G401.6 (cell line): ENCODE measurements at regions not wholly inside any gene's neighbourhood (a gene's known extent, or its start where the extent isn't known, plus 50 kb on each side); places are given as distances from the start of the nearest gene placed in this dataset.
A peak's percentile ranks its signal among the peaks of the same experiment; 100 is the strongest.

Experiments
- FAIRE-seq: peaks from 2 replicates; lab custom pipeline; 2012; peaks lifted over from hg19 to GRCh38; lab: Jason Lieb, UNC

DNA sequence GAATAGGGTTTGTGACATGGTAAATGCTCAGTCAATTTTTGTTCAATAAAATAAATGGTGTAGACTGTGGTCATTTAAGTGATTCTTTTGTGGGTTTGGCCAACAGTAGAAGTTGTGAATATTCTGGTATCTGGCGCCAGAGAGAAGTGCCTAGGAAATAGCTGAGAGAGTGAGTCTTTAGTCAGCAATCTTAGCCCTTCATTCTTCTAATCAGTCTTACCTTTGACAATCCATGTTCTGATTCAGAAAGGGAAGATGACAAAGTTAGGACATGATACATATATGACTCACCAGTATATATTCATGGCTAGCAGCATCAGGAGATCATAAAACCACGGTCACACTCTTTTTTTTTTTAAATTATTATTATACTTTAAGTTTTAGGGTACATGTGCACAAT is 141.8 kb upstream of the PCDH18 start:
- no peak for FAIRE-seq

DNA sequence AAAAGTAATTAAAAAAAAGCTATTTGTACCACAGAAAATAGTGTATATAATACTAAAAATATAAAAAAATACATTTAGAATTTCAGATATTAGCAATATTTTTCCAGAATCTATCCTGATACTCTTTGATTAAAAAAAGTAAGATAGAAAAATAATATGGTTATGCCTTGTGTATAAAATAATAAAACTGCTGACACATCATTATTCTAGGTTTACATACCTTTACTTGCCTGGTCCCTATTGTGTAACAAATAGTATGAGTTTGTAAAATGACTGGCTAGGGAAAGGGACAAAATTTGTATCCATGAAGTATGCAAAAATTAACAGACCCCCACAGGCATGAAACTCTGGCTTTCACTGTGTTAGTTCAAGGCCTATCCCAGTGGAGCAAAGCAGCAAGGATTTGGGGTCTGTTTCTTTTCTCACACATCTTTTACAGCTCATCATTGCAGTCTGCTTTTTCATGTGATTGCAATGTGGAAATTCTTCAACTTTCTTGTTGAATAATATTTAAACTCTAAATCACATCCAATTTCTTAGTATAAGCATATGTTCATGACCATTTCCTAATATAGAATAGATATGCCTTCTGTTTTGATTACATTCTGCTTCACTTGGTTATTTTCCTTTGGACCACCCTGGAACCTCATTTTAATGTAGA is 136.7 kb upstream of the PCDH18 start:
- peak; percentile 49 for FAIRE-seq

DNA sequence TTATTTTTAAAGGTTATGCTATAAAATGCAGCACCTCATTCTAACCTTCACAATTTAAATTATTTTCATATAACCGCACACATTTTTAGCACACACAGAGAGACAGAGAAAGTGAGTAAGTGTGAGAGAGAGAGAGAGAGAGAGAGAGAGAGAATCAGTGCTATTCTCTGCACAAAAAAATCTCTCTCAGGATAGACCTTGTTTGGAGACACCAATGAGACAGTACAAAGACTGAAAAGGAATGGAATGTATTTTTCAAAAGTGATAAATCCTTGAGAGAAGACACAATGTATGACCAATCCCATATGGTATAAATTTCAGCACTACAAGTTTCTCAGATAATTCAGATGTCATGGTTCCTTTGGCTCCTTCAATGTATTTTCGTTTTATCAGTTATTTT is 132.1 kb upstream of the PCDH18 start:
- no peak for FAIRE-seq

DNA sequence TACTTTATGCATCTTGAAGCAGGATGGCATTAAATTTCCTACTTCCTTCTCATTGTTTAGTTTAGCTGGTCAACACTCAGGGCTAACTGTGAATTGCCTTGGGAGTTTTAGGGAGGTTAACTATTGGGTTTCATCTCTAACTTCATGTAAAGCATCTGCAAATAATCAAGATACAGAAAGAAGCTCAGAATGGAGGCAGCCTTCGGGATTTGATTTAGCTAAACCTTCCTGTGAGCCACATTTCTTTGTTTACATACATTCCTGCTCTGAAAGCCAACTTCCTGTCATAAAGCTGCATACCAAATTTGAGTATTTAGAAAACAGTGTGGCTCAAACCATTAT is 131.7 kb upstream of the PCDH18 start:
- FAIRE-seq, result no peak

DNA sequence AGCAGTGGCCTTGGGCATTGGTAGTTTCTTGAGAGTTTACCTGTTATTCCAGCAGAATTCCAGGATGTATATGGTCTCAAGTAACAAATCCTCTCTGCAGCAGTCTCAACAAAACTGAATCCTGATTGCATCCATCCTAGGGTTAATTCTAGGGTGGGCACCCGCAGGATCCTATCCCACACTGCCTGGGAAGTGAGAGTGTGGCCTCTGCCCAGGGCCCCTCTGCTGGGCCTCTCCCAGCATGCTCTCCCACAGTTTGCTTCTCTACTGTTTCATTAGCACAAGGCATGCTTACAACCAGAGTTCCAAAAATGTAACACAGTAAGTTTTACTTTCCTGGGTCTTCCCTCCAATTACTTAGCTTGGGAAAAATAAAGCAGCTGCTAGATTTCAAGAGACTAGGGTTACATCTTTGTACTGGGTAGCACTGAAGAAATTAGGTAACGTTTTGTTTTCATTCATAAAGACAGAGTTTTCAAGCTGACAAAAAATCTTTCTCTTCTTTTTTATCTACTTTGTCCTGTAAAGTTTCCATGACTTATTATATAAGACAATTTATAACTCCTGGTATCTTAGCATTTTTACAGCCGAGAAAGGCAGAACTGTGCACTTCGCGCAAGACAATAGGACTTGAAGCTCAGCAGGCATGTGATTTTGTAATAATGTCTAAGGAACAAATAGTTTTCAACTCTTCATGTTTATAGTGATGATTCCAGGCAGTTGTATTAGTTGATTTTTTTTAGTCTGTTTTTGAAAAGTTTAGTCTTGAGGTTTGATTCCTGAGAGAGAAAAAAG is 131.2 kb upstream of the PCDH18 start:
- no peak for FAIRE-seq

DNA sequence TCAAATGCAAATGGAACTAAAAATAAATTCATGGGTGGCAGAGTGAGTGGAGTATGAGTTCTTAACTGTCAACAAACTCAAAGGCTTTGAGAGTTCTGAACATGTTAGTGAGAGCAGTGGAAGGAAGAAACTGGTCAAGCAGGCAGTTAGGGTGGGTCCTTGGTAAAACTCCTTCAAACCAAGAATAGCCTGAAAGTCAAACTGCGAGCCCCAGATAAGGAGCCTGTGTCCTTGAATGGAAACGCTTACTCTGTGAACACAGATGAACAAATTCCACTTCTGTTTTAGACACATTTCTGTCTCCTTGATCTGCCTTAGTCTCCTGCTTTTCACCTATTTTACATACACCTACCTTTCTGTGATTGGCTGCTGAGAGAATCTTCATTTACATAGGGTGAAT is 129.4 kb upstream of the PCDH18 start:
- no peak for FAIRE-seq

DNA sequence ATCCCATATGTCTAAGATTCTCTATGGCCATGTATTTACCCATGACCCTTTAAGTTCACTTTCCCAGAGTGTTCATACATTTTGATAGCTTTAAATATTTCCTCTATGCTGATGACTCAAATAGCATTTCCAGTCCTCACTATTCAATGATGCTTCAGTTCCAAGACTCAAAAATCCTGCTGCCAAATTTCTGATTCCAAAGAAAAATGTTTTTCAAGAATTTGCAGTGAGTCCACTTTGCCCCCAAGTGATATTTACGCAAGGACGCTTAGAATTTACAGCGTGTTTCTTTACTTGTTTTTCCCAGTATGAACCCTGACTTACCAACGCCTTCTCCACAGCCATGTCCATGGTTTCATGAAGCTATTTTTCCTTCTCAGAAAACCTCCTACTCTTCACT is 127.9 kb upstream of the PCDH18 start:
- no peak for FAIRE-seq

DNA sequence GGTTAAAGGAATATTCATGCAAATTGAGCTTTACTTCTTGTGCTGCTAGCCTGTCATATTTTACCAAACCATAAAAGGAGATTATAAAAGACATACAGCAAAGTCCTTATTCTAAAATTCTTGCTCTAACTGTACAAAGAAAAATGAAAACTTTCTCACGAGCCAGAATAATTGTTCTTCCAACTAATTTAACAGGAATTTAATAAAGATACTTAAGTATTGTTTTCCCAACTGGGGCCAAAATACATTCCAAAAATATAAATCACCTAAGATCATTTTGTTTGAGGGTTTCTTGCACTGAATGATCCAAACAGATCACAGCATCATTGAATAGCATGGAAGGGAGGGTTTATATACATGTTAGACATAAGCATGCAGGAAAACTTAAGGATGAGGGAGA is 127.1 kb upstream of the PCDH18 start:
- FAIRE-seq, result no peak

DNA sequence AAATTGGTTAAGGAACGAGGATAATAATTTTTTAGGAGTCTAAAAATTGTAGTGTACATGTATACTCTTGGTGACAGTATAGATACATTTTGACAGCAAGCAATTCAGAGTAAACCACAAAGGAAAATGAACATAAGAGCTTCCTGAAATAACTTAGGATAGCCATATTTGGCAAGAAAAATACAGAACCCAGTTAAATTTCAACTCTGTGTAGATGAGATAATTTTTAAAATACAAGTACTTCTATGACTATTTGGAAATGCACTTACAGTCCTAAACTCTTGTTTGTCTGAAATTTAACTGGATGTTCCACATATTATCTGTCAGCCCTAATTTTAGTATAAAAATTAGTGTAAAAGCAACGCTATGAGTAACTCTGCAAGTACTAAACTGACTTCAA is 124.4 kb upstream of the PCDH18 start:
- FAIRE-seq, result no peak

DNA sequence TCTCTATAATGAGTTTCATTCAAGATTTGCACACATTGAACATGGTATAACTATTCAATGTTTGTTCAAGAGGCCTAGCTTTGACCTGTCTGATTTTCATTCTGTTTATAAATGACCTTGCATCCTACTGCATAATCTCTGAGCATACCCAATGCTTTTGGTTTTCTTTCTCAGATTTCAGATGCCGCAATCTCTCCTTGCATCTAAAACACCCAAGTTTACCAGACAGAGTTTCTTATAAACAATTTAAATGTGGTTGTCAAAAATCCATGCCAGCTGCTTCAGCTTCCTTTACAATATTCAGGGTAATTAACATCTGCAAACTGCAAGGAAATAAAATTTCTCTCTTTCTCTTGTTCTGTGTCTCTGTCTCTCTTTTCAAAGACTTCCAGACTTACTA is 123.0 kb upstream of the PCDH18 start:
- no peak for FAIRE-seq

DNA sequence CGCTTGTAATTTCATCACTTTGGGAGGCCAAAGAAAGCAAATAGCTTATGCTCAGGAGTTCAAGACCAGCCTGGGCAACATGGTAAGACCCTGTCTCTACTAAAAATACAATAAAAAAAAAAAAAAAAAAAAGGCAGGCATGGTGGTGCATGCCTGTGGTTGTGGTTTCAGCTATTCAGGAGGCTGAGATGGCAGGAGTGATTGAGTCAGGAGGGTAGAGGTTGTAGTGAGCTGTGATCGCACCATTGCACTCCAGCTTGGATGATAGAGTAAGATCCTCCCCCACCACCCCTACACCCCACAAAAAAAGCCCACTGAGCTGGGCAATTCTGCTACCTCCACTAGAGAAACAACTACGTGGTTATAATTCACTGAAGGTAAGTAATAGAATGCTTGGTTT is 118.8 kb upstream of the PCDH18 start:
- no peak for FAIRE-seq

DNA sequence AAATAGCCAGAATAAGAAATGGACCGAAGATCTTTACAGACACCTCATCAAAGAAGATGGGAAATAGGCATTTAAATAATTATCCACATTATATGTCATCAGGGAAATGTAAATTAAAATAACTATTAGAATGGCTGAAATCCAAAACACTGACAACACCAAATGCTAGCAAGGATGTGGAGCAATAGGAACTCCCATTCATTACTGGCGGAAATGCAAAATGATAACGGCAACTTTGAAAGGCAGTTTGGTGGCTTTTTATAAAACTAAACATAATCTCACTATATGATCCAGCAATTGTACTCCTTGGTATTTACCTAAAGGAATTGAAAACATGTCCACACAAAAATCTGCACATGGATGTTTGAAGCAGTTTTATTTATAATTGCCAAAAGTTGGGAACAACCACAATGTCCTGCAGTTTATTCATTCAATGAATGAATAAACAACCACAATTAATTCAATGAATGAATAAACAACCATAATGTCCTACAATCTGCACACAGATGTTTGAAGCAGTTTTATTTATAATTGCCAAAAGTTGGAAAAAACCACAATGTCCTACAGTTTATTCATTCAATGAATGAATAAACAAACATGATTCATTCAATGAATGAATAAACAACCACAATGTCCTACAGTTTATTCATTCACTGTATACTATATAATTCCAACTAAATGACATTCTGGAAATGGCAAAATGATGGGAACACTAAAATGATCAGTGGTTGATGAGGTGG is 117.6 kb upstream of the PCDH18 start:
- FAIRE-seq, result no peak

DNA sequence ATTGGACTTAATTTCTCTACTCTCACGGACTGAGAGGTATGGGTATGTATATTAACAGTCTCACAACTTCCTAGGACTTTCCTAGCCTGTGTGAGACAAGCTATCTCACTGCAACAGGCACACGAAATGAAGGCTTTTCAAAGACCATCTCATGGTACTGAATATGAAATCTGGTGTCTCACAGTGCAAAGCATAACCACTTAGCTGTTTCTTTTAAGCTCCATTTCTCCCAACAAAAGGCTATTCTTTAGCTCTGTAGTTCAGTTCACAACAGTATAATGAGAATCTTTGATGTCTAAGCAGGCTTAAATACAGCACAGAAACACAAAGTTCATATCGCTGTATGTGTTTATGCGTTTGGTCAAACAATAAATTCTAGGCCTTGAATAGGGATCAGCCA is 116.2 kb upstream of the PCDH18 start:
- FAIRE-seq, result no peak

DNA sequence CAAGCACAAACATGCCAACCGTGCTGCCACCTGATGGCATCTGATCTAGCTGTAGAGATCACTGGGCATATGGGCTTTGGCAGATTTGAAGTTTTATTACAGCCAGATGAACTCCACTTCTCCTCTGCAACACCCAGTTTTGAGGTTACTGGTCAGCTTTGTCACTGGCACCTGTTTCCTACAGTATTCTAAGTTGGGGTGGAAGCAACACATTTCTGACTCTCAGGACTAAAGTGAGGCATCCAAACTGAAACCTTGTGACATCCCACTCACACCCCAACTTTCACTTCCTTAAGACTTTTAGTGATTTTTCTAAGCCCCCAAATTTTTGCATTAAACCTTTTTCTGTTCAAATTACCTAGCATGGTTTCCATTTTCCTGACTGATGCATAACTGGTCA is 115.1 kb upstream of the PCDH18 start:
- FAIRE-seq, result no peak

DNA sequence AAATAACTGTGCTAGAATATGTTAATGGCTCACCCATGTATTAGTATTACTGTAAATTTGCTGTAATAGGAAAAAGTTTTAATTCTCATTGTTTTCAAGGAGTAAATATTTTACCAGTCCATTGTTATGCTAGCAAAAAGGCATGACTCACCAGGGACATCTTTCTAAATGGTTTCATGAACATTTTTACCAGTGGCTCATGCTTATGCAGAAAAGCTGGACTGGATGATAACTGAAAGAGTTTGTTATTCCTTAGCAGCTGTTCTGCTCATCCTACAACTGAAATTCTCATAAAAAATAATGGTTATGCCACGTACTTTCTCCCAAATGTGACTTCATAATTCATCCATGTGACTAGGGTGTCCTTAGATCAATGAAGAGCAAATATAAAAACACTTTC is 111.9 kb upstream of the PCDH18 start:
- no peak for FAIRE-seq

DNA sequence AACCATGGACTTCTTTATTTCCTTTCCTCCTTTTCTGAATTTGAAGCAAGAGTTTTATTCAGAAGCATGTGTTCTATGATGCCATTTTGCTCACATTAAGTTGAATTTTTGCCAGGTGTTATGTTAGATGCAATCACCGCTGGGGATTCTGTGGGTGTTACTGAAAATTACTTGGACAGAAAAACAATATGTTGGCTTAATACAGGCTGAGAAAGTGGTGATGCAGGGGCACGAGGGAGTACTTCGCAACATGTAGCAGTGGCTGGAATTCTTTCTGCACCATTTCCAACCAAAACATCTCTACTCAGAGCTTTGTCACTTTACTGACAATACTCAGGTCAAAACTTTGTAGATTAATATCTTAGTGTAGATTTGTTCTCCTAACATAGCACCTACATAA is 109.2 kb upstream of the PCDH18 start:
- no peak for FAIRE-seq

DNA sequence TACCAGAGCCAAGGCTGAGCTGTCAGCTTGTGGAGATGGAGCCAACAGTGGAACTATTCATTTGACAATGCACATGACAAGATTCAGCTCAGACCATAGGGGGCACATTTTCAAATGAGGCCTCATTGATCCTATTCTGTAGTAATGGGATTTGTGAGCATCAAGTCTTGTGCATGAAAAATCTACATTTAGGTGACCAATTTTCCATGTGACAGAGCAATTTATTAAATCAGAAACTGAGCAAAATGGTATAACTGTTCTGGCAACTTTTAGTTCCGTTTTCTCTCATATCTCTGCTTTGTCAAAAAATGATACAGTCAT is 108.5 kb upstream of the PCDH18 start:
- no peak for FAIRE-seq

DNA sequence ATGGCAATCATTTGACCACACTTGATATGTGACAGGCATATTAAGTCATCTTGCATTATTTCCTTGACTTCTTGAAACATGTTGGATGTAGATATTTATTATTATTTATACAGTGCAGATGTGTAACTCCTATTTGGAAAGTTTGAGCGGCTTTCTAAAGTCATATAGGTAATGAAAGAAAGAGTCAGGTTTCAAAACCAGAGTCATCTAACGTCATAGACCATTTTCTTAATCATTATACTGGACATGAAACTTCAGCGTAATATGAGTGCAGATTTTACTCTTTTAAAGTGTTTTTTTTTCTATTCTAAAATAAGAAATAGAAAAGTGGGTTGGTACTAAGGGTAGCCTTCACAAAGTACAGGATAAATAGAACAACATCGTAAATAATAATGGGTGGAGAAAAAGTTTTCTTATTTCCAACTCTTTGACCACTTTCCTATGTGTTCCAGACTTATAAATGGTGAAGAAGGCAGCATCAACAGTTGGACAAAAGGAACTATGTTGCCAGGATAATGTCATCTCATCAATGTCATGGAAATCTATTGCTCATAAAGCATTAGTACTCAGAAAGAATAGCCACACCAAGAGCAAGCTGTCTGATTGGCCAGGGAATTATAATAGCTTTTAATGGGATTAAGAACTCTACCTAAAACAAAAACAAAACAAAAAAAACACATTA is 108.0 kb upstream of the PCDH18 start:
- FAIRE-seq, result no peak

DNA sequence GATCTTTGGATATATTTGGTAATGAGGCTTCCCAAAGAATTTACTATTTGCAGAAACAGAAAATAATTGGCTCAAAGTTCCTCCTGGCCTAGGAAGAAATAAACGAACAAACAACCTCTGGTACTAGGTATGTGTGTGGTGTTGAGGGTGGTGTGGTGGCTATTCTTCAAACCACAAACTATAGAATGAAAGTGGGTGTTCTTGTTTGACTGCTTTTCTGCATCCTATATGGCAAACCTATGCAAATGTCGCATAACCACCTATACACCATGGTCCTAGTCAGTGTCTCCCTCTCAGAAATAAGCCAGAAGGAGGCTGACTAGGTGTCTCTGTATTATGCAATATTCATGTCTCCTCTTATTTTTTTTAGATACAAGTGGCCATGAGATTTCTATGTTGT is 106.6 kb upstream of the PCDH18 start:
- no peak for FAIRE-seq

DNA sequence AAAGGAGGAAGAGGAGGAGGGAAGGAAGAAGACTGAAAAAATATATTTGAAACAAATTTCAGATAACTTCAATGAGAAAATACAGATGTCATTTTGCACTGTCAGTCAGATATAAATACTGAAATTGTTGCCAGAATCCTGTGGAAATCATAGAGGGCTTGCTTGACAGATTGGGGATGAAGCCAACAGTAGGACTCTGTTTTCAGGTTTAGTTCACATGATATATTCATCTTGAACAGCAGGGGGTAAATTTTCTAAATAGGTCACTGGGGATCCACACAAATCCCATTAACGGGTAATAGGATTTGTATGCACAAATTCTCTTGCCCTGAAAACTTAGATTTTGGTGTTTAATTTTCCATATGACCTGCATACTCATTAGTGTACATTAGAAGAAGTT is 103.3 kb upstream of the PCDH18 start:
- FAIRE-seq, result no peak

DNA sequence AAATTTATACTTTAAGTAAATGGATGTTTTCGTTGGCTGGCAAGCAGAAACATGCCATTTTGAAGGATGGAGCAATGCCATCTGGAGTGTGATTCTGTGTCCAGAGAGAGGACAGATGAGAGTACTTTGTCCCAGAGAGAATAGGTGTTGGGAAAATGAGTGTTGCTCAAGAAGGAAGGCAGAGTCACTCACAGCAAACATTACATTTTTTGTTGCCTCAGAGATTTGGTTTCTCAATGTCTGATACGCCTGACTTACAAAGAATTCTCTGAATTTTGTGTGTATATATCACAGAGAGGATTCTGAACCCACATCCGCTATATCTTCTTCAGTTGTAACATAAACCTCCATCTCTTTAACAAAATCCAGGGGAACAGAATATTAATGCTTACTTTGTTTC is 102.8 kb upstream of the PCDH18 start:
- no peak for FAIRE-seq

DNA sequence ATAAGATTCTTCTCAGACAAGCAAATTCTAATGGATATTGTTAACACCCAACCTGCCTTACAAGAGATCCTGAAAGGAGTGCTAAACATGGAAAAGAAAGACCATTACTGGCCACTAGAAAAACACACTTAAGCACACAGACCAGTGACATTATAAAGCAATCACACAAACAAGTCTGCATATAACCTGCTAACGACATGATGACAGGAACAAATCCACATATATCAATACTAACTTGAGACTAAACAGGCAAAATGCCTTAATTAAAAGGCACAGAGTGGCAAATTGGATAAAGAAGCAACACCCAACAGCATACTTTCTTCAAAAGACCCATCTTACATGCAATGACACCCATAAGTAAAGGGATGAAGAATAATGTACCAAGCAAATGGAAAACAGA is 100.5 kb upstream of the PCDH18 start:
- FAIRE-seq, result no peak

DNA sequence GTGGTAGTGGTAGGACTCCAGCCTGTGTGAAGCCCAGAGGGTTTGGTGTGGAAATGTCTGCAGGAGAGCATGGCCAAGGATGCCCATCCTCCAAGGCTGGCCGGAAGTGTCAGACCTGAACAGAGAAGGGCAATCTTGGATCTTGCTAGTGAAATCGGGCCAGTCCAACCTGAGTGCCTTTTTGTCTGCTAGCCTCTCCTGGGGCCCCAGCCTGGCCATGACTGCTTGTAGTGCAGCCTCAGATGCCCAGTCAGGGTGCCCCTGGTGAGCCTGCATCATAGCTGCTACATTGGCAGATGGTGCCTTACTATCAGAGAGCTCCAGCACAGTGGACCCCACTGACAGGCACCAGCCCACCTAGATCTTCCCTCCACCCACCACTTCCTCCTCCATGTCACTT is 99.3 kb upstream of the PCDH18 start:
- no peak for FAIRE-seq
